ENCODE measurements at regions not wholly inside any gene's neighbourhood (a gene's known extent, or its start where the extent isn't known, plus 50 kb on each side); places are given as distances from the start of the nearest gene placed in this dataset.

DNA sequence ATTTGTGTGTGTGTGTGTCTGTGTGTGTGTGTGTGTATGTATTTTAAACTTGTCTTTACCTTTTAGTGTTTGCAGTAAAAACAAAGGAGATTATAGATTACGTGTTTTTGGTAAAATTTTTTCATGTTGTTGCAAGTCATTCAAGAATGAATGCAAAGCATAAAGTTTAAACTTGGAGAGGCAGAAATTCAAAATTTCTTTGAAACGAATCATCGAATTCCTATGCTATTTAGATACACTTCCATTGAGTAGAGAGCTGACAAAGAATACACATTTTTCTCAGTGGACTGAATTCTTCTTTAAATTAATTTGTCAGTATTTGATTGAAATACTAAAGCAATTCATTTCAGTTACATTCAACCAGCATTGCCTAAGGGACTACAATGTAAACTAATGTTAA lies 66.0 kb upstream of the HDAC9 start:
- H3K9me3 ChIP-seq (ENCODE audit: insufficient read depth, low read depth, low read length) = no peaks in the 10 kb centered on the region
- H3K36me3 ChIP-seq (ENCODE audit: insufficient read depth, low read length) = no peaks in the 10 kb centered on the region
- no peaks in the 10 kb centered on the region for H3K36me3 Mint-ChIP-seq (ENCODE audit: low read depth, unreplicated experiment)
- H3K4me3 ChIP-seq (ENCODE audit: insufficient read depth, low read depth, low read length) = no peak overlapping the region
- TF ChIP-seq EZH2 (IDR thresholded peaks at IDR 0.05; ENCODE audit: insufficient read depth, low read length) = no peak
- TF ChIP-seq, protein P1, sequence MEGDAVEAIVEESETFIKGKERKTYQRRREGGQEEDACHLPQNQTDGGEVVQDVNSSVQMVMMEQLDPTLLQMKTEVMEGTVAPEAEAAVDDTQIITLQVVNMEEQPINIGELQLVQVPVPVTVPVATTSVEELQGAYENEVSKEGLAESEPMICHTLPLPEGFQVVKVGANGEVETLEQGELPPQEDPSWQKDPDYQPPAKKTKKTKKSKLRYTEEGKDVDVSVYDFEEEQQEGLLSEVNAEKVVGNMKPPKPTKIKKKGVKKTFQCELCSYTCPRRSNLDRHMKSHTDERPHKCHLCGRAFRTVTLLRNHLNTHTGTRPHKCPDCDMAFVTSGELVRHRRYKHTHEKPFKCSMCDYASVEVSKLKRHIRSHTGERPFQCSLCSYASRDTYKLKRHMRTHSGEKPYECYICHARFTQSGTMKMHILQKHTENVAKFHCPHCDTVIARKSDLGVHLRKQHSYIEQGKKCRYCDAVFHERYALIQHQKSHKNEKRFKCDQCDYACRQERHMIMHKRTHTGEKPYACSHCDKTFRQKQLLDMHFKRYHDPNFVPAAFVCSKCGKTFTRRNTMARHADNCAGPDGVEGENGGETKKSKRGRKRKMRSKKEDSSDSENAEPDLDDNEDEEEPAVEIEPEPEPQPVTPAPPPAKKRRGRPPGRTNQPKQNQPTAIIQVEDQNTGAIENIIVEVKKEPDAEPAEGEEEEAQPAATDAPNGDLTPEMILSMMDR (IDR thresholded peaks at IDR 0.05; ENCODE audit: insufficient read depth, low read depth, low read length) = no peak
- H3K27ac ChIP-seq (ENCODE audit: low read depth, low read length) = peak overlapping the region; percentile 5
- FAIRE-seq = peak; percentile 92
- H3K4me1 Mint-ChIP-seq (ENCODE audit: low read depth, unreplicated experiment) = peaks cover 38% of the 10 kb centered on the region
- H3K27me3 ChIP-seq (ENCODE audit: insufficient read depth, low read length) = no peaks in the 10 kb centered on the region
- peak overlapping the region; percentile 13 for H2AFZ ChIP-seq (ENCODE audit: low read depth, low read length)
- H3K27me3 Mint-ChIP-seq (ENCODE audit: low read depth, unreplicated experiment) = no peaks in the 10 kb centered on the region
- H3K27ac Mint-ChIP-seq (ENCODE audit: unreplicated experiment) = peak overlapping the region; percentile 94
- H3K79me2 ChIP-seq (ENCODE audit: insufficient read depth, low read length) = no peaks in the 10 kb centered on the region
- H3K4me1 ChIP-seq (ENCODE audit: insufficient read depth, low read length) = peaks cover 7% of the 10 kb centered on the region
- peak overlapping the region; percentile 51 for H3K4me2 ChIP-seq (ENCODE audit: low read length)
- H3K9ac ChIP-seq (ENCODE audit: low read length) = no peak overlapping the region
- peak; percentile 55 for DNase-seq (ENCODE audit: low read depth)
- H4K20me1 ChIP-seq (ENCODE audit: insufficient read depth, low read length) = no peaks in the 10 kb centered on the region
- no peak overlapping the region for H3K4me3 Mint-ChIP-seq (ENCODE audit: unreplicated experiment)
- H3K9me3 Mint-ChIP-seq (ENCODE audit: unreplicated experiment) = no peaks in the 10 kb centered on the region

DNA sequence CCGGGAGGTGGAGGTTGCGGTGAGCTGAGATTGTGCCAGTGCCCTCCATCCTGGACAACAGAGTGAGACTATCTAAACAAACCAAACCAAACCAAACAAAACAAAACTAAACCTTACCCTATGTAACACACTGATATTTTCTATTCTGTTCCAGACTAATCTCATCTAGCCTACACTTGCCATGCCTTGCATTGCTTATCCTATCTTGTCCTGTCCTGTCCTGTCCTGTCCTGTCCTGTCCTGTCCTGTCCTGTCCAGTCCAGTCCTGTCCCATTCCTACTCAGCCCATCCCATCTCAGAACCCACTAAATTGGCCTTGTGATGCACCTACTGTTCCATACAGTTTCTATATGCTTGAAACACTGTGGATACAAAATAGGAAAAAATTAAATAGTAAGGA lies 64.7 kb upstream of the HDAC9 start:
- Histone ChIP-seq H4K20me1 (ENCODE audit: insufficient read depth, low read length) (no peaks in the 10 kb centered on the region), H3K9me3 (ENCODE audit: insufficient read depth, low read depth, low read length) (no peaks in the 10 kb centered on the region), H3K4me2 (ENCODE audit: low read length) (no peak overlapping the region), H3K4me1 (ENCODE audit: insufficient read depth, low read length) (peaks cover 7% of the 10 kb centered on the region), H3K36me3 (ENCODE audit: insufficient read depth, low read length) (no peaks in the 10 kb centered on the region), H3K4me3 (ENCODE audit: insufficient read depth, low read depth, low read length) (no peak overlapping the region), H3K9ac (ENCODE audit: low read length) (no peak overlapping the region), H3K27ac (ENCODE audit: low read depth, low read length) (no peak overlapping the region), H3K27me3 (ENCODE audit: insufficient read depth, low read length) (no peaks in the 10 kb centered on the region), H2AFZ (ENCODE audit: low read depth, low read length) (no peak overlapping the region), H3K79me2 (ENCODE audit: insufficient read depth, low read length) (no peaks in the 10 kb centered on the region)
- FAIRE-seq = no peak
- Mint-ChIP-seq H3K27me3 (ENCODE audit: low read depth, unreplicated experiment) (no peaks in the 10 kb centered on the region), H3K4me1 (ENCODE audit: low read depth, unreplicated experiment) (peaks cover 31% of the 10 kb centered on the region), H3K36me3 (ENCODE audit: low read depth, unreplicated experiment) (no peaks in the 10 kb centered on the region), H3K4me3 (ENCODE audit: unreplicated experiment) (no peak overlapping the region), H3K27ac (ENCODE audit: unreplicated experiment) (no peak overlapping the region), H3K9me3 (ENCODE audit: unreplicated experiment) (no peaks in the 10 kb centered on the region)
- TF ChIP-seq, protein P1 (IDR thresholded peaks at IDR 0.05; ENCODE audit: insufficient read depth, low read depth, low read length) = no peak
- TF ChIP-seq EZH2 (IDR thresholded peaks at IDR 0.05; ENCODE audit: insufficient read depth, low read length) = no peak
- DNase-seq (ENCODE audit: low read depth) = no peak

DNA sequence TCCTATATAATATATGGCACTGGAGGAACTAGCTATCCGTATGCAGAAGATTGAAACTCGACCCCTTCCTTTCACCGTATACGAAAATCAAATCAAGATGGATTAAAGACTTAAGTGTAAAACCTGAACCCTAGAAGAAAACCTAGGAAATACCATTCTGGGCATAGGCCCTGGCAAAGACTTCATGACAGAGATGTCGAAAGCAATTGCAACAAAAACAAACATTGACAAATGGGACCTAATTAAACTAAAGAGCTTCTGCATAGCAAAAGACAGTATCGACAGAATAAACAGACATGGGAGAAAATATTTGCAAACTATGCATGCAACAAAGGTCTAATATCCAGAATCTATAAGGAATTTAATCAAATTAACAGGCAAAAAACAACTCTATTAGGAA lies 61.4 kb upstream of the HDAC9 start:
- FAIRE-seq = no peak
- Histone ChIP-seq H3K4me3 (ENCODE audit: insufficient read depth, low read depth, low read length) (no peak overlapping the region), H3K27ac (ENCODE audit: low read depth, low read length) (no peak overlapping the region), H4K20me1 (ENCODE audit: insufficient read depth, low read length) (no peaks in the 10 kb centered on the region), H3K4me1 (ENCODE audit: insufficient read depth, low read length) (peaks cover 7% of the 10 kb centered on the region), H3K4me2 (ENCODE audit: low read length) (no peak overlapping the region), H3K36me3 (ENCODE audit: insufficient read depth, low read length) (no peaks in the 10 kb centered on the region), H3K27me3 (ENCODE audit: insufficient read depth, low read length) (no peaks in the 10 kb centered on the region), H3K79me2 (ENCODE audit: insufficient read depth, low read length) (no peaks in the 10 kb centered on the region), H3K9ac (ENCODE audit: low read length) (no peak overlapping the region), H2AFZ (ENCODE audit: low read depth, low read length) (no peak overlapping the region), H3K9me3 (ENCODE audit: insufficient read depth, low read depth, low read length) (no peaks in the 10 kb centered on the region)
- H3K36me3 Mint-ChIP-seq (ENCODE audit: low read depth, unreplicated experiment) = no peaks in the 10 kb centered on the region
- no peaks in the 10 kb centered on the region for H3K27me3 Mint-ChIP-seq (ENCODE audit: low read depth, unreplicated experiment)
- peaks cover 4% of the 10 kb centered on the region for H3K4me1 Mint-ChIP-seq (ENCODE audit: low read depth, unreplicated experiment)
- H3K27ac Mint-ChIP-seq (ENCODE audit: unreplicated experiment) = no peak overlapping the region
- no peak overlapping the region for H3K4me3 Mint-ChIP-seq (ENCODE audit: unreplicated experiment)
- no peaks in the 10 kb centered on the region for H3K9me3 Mint-ChIP-seq (ENCODE audit: unreplicated experiment)
- no peak for TF ChIP-seq EZH2 (IDR thresholded peaks at IDR 0.05; ENCODE audit: insufficient read depth, low read length)
- TF ChIP-seq, protein P1 (IDR thresholded peaks at IDR 0.05; ENCODE audit: insufficient read depth, low read depth, low read length) = no peak
- DNase-seq (ENCODE audit: low read depth) = no peak

Measured in astrocyte (in vitro differentiated cells and primary cell).